ENCODE measurements at regions not wholly inside any gene's neighbourhood (a gene's known extent, or its start where the extent isn't known, plus 50 kb on each side); places are given as distances from the start of the nearest gene placed in this dataset.

- DNase-seq: no peak
- Mint-ChIP-seq H3K4me1 (ENCODE audit: low read depth, unreplicated experiment) (no peaks in the 10 kb centered on the region), H3K27ac (ENCODE audit: unreplicated experiment) (no peak overlapping the region), H3K4me3 (ENCODE audit: unreplicated experiment) (no peak overlapping the region), H3K9me3 (ENCODE audit: unreplicated experiment) (no peaks in the 10 kb centered on the region), H3K27me3 (ENCODE audit: unreplicated experiment) (peaks cover 3% of the 10 kb centered on the region), H3K36me3 (ENCODE audit: unreplicated experiment) (no peaks in the 10 kb centered on the region)
- TF ChIP-seq CTCF (IDR thresholded peaks at IDR 0.05; ENCODE audit: partially characterized antibody, unreplicated experiment): no peak
Measured at GRCh38 chrX:74242484-74243138, 61.4 kb upstream of the ZCCHC13 start.

GRCh38 chrX:74242050-74242449 lies 61.9 kb upstream of the ZCCHC13 start:
- Mint-ChIP-seq H3K27ac (ENCODE audit: unreplicated experiment) (no peak overlapping the region), H3K4me3 (ENCODE audit: unreplicated experiment) (no peak overlapping the region), H3K9me3 (ENCODE audit: unreplicated experiment) (no peaks in the 10 kb centered on the region), H3K36me3 (ENCODE audit: unreplicated experiment) (no peaks in the 10 kb centered on the region), H3K27me3 (ENCODE audit: unreplicated experiment) (peaks cover 3% of the 10 kb centered on the region), H3K4me1 (ENCODE audit: low read depth, unreplicated experiment) (no peaks in the 10 kb centered on the region)
- no peak for TF ChIP-seq CTCF (IDR thresholded peaks at IDR 0.05; ENCODE audit: partially characterized antibody, unreplicated experiment)
- DNase-seq: no peak

GRCh38 chrX:74238771-74239170 lies 65.2 kb upstream of the ZCCHC13 start:
- Mint-ChIP-seq H3K27me3 (ENCODE audit: unreplicated experiment) (peaks cover 2% of the 10 kb centered on the region), H3K4me1 (ENCODE audit: low read depth, unreplicated experiment) (peaks cover 5% of the 10 kb centered on the region), H3K9me3 (ENCODE audit: unreplicated experiment) (peaks cover 2% of the 10 kb centered on the region)

GRCh38 chrX:74234818-74235217 lies 69.2 kb upstream of the ZCCHC13 start:
- DNase-seq: no peak
- no peaks in the 10 kb centered on the region for H3K27me3 Mint-ChIP-seq (ENCODE audit: unreplicated experiment)
- H3K9me3 Mint-ChIP-seq (ENCODE audit: unreplicated experiment): peaks cover 2% of the 10 kb centered on the region
- no peak overlapping the region for H3K4me3 Mint-ChIP-seq (ENCODE audit: unreplicated experiment)
- no peaks in the 10 kb centered on the region for H3K36me3 Mint-ChIP-seq (ENCODE audit: unreplicated experiment)
- H3K4me1 Mint-ChIP-seq (ENCODE audit: low read depth, unreplicated experiment): peaks cover 6% of the 10 kb centered on the region
- H3K27ac Mint-ChIP-seq (ENCODE audit: unreplicated experiment): no peak overlapping the region
- TF ChIP-seq CTCF (IDR thresholded peaks at IDR 0.05; ENCODE audit: partially characterized antibody, unreplicated experiment): no peak

More at GRCh38 chrX:74238771-74239170, 65.2 kb upstream of the ZCCHC13 start:
- Mint-ChIP-seq H3K36me3 (ENCODE audit: unreplicated experiment) (no peaks in the 10 kb centered on the region), H3K4me3 (ENCODE audit: unreplicated experiment) (no peak overlapping the region), H3K27ac (ENCODE audit: unreplicated experiment) (no peak overlapping the region)
- no peak for DNase-seq
- no peak for TF ChIP-seq CTCF (IDR thresholded peaks at IDR 0.05; ENCODE audit: partially characterized antibody, unreplicated experiment)

GRCh38 chrX:74232859-74233258 lies 71.1 kb upstream of the ZCCHC13 start:
- H3K27ac Mint-ChIP-seq (ENCODE audit: unreplicated experiment): no peak overlapping the region

More at GRCh38 chrX:74232859-74233258, 71.1 kb upstream of the ZCCHC13 start:
- H3K4me3 Mint-ChIP-seq (ENCODE audit: unreplicated experiment): no peak overlapping the region
- peaks cover 2% of the 10 kb centered on the region for H3K9me3 Mint-ChIP-seq (ENCODE audit: unreplicated experiment)
- TF ChIP-seq CTCF (IDR thresholded peaks at IDR 0.05; ENCODE audit: partially characterized antibody, unreplicated experiment): peak; percentile 18
- no peaks in the 10 kb centered on the region for H3K27me3 Mint-ChIP-seq (ENCODE audit: unreplicated experiment)
- H3K36me3 Mint-ChIP-seq (ENCODE audit: unreplicated experiment): no peaks in the 10 kb centered on the region
- peaks cover 8% of the 10 kb centered on the region for H3K4me1 Mint-ChIP-seq (ENCODE audit: low read depth, unreplicated experiment)
- DNase-seq: no peak

Data from glutamatergic neuron (in vitro differentiated cells).